Mammary epithelial cell (primary cell): ENCODE measurements at regions not wholly inside any gene's neighbourhood (a gene's known extent, or its start where the extent isn't known, plus 50 kb on each side); places are given as distances from the start of the nearest gene placed in this dataset.

Experiments used
- CTCF ChIP-seq, 2 donors: IDR thresholded peaks in 1 of 2; conservative IDR thresholded peaks in 1 of 2; 2 replicates each; pipeline ENCODE4 v1.5.1; 2011 to 2012; ENCODE audit warnings: inconsistent platforms in 2 of 2, low read length in 2 of 2, mild to moderate bottlenecking in 2 of 2, control low read depth in 1 of 2, low read depth in 1 of 2; ENCODE audit not compliant: insufficient read depth in 1 of 2; ENCODE audit errors: extremely low read depth in 1 of 2
- EZH2 ChIP-seq: IDR thresholded peaks from 2 replicates; pipeline ENCODE4 v1.6.1; 2012; ENCODE audit warnings: low read length, inconsistent platforms, borderline replicate concordance

GRCh38 chr12:91383099-91383498, 200.5 kb upstream of the DCN start:
- no peak for TF ChIP-seq CTCF (conservative IDR thresholded peaks at IDR 0.05 in 1 of 2, IDR thresholded peaks at IDR 0.05 in 1 of 2; ENCODE audit: extremely low read depth in 1 of 2, insufficient read depth in 1 of 2, low read depth in 1 of 2, low read length in 2 of 2)
- no peak for TF ChIP-seq EZH2
